ENCODE measurements at regions not wholly inside any gene's neighbourhood (a gene's known extent, or its start where the extent isn't known, plus 50 kb on each side); places are given as distances from the start of the nearest gene placed in this dataset.

- no peaks in the 10 kb centered on the region for H3K27me3 ChIP-seq (ENCODE audit: insufficient read depth, low read length, poor library complexity, severe bottlenecking)
- H3K36me3 ChIP-seq (ENCODE audit: insufficient read depth, low read length) = no peaks in the 10 kb centered on the region
- H3K4me2 ChIP-seq (ENCODE audit: low read depth, low read length, poor library complexity, severe bottlenecking) = no peak overlapping the region
- H3K79me2 ChIP-seq (ENCODE audit: insufficient read depth, low read length) = no peaks in the 10 kb centered on the region
- no peak overlapping the region for H3K4me3 ChIP-seq (ENCODE audit: low read length, poor library complexity, severe bottlenecking)
- no peaks in the 10 kb centered on the region for H3K9me2 ChIP-seq (replicated peaks; ENCODE audit: low read depth, low read length)
- no peaks in the 10 kb centered on the region for H3K4me1 ChIP-seq (ENCODE audit: insufficient read depth, low read length, poor library complexity, severe bottlenecking)
- no peaks in the 10 kb centered on the region for H3K9me3 ChIP-seq (ENCODE audit: insufficient read depth, low read depth, low read length)
- no peak overlapping the region for H3K9ac ChIP-seq (ENCODE audit: low read depth, low read length, poor library complexity, severe bottlenecking)
- no peak overlapping the region for H2AFZ ChIP-seq (ENCODE audit: low read length)
- TF ChIP-seq CTCF (conservative IDR thresholded peaks at IDR 0.05; ENCODE audit: low read length) (peak; percentile 48), EZH2phosphoT487 (IDR thresholded peaks at IDR 0.05; ENCODE audit: borderline replicate concordance) (no peak)
- H4K20me1 ChIP-seq (ENCODE audit: insufficient read depth, low read length, poor library complexity, severe bottlenecking) = no peaks in the 10 kb centered on the region
- no peaks in the 10 kb centered on the region for H3F3A ChIP-seq (ENCODE audit: low read depth)
Observed at GRCh38 chr4:157514711-157515110, 294.2 kb downstream of the GRIA2 start.

GRCh38 chr4:157509341-157509740 is 288.8 kb downstream of the GRIA2 start:
- H3K79me2 ChIP-seq (ENCODE audit: insufficient read depth, low read length) = no peaks in the 10 kb centered on the region
- no peak overlapping the region for H2AFZ ChIP-seq (ENCODE audit: low read length)
- no peaks in the 10 kb centered on the region for H3F3A ChIP-seq (ENCODE audit: low read depth)
- no peaks in the 10 kb centered on the region for H3K9me3 ChIP-seq (ENCODE audit: insufficient read depth, low read depth, low read length)
- no peak overlapping the region for H3K4me3 ChIP-seq (ENCODE audit: low read length, poor library complexity, severe bottlenecking)
- no peaks in the 10 kb centered on the region for H3K4me1 ChIP-seq (ENCODE audit: insufficient read depth, low read length, poor library complexity, severe bottlenecking)
- no peak overlapping the region for H3K4me2 ChIP-seq (ENCODE audit: low read depth, low read length, poor library complexity, severe bottlenecking)
- no peak overlapping the region for H3K9ac ChIP-seq (ENCODE audit: low read depth, low read length, poor library complexity, severe bottlenecking)
- no peak for TF ChIP-seq CTCF (conservative IDR thresholded peaks at IDR 0.05; ENCODE audit: low read length)
- no peak for TF ChIP-seq EZH2phosphoT487 (IDR thresholded peaks at IDR 0.05; ENCODE audit: borderline replicate concordance)
- H3K9me2 ChIP-seq (replicated peaks; ENCODE audit: low read depth, low read length) = no peaks in the 10 kb centered on the region
- H3K36me3 ChIP-seq (ENCODE audit: insufficient read depth, low read length) = no peaks in the 10 kb centered on the region
- no peaks in the 10 kb centered on the region for H4K20me1 ChIP-seq (ENCODE audit: insufficient read depth, low read length, poor library complexity, severe bottlenecking)
- H3K27me3 ChIP-seq (ENCODE audit: insufficient read depth, low read length, poor library complexity, severe bottlenecking) = no peaks in the 10 kb centered on the region

DNA sequence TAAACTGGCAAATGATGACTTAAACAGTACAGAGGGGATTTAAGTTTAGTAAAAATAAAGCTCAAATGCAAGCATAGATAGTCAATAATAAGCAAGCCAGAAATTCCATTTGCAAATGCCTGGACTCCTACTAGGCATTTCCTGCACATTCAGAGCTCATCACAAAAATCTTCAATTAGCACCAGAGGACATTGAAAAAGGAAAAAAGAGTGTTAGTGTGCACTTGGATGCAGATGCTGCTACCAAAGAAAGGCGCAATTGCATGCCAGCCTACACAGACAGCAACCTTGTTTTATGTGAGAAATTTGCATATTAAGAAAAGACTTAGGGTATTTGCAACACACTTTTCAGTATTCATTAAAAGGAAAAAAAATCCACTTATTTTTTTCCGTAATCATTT is 282.1 kb downstream of the GRIA2 start:
- Histone ChIP-seq H3K36me3 (ENCODE audit: insufficient read depth, low read length) (no peaks in the 10 kb centered on the region), H3K4me2 (ENCODE audit: low read depth, low read length, poor library complexity, severe bottlenecking) (no peak overlapping the region), H3K9me2 (replicated peaks; ENCODE audit: low read depth, low read length) (0 out of 2 replicates have a peak, but pooled peaks cover 3% of the 10 kb centered on the region), H3F3A (ENCODE audit: low read depth) (no peaks in the 10 kb centered on the region), H3K79me2 (ENCODE audit: insufficient read depth, low read length) (no peaks in the 10 kb centered on the region), H3K27me3 (ENCODE audit: insufficient read depth, low read length, poor library complexity, severe bottlenecking) (no peaks in the 10 kb centered on the region), H3K9ac (ENCODE audit: low read depth, low read length, poor library complexity, severe bottlenecking) (no peak overlapping the region), H3K4me1 (ENCODE audit: insufficient read depth, low read length, poor library complexity, severe bottlenecking) (no peaks in the 10 kb centered on the region), H4K20me1 (ENCODE audit: insufficient read depth, low read length, poor library complexity, severe bottlenecking) (no peaks in the 10 kb centered on the region), H2AFZ (ENCODE audit: low read length) (no peak overlapping the region), H3K9me3 (ENCODE audit: insufficient read depth, low read depth, low read length) (no peaks in the 10 kb centered on the region), H3K4me3 (ENCODE audit: low read length, poor library complexity, severe bottlenecking) (no peak overlapping the region)
- no peak for TF ChIP-seq EZH2phosphoT487 (IDR thresholded peaks at IDR 0.05; ENCODE audit: borderline replicate concordance)
- TF ChIP-seq CTCF (conservative IDR thresholded peaks at IDR 0.05; ENCODE audit: low read length) = no peak

Measured in Loucy (cell line).